GM23338 (cell line): ENCODE measurements at regions not wholly inside any gene's neighbourhood (a gene's known extent, or its start where the extent isn't known, plus 50 kb on each side); places are given as distances from the start of the nearest gene placed in this dataset.

Source experiments
- ATAC-seq: fragments of 200-7000 bp; cut with Tn5 transposase; 3 replicates; pipeline ENCODE4 v1.9.1; 2020
- DNase-seq: peaks from one replicate; pipeline ENCODE4 v3.0.0-alpha.2; 2015; ENCODE audit warnings: low spot score
- H2AFZ ChIP-seq: fragments of 200-600 bp; sonication (generic); 2 replicates; pipeline ENCODE4 v1.8.0; 2016; ENCODE audit warnings: antibody characterized with exemption, mild to moderate bottlenecking, moderate library complexity
- H3F3A ChIP-seq: fragments of 200-600 bp; sonication (generic); replicated peaks from 2 replicates; pipeline ENCODE4 v1.8.0; 2017; ENCODE audit warnings: antibody characterized with exemption, mixed run types, low read depth
- H3K27ac ChIP-seq: fragments of 200-600 bp; sonication (generic); 2 replicates; pipeline ENCODE4 v1.6.1; 2016; ENCODE audit warnings: low read depth
- H3K27me3 ChIP-seq: fragments of 200-600 bp; sonication (generic); 2 replicates; pipeline ENCODE4 v1.8.0; 2016; ENCODE audit warnings: mild to moderate bottlenecking, mixed run types, moderate library complexity; ENCODE audit not compliant: insufficient read depth
- H3K36me3 ChIP-seq: fragments of 200-600 bp; sonication (generic); 2 replicates; pipeline ENCODE4 v1.8.0; 2016; ENCODE audit warnings: mild to moderate bottlenecking; ENCODE audit not compliant: insufficient read depth
- H3K4me1 ChIP-seq: fragments of 200-600 bp; sonication (generic); 2 replicates; pipeline ENCODE4 v1.8.0; 2016; ENCODE audit warnings: mild to moderate bottlenecking, moderate library complexity; ENCODE audit not compliant: insufficient read depth
- H3K4me2 ChIP-seq: fragments of 200-600 bp; sonication (generic); 2 replicates; pipeline ENCODE4 v1.7.1; 2017; ENCODE audit warnings: mixed run types
- H3K4me3 ChIP-seq: fragments of 200-600 bp; sonication (generic); 2 replicates; pipeline ENCODE4 v1.6.1; 2016; ENCODE audit warnings: mixed run types
- H3K79me2 ChIP-seq: fragments of 200-600 bp; sonication (generic); replicated peaks from 2 replicates; pipeline ENCODE4 v1.8.0; 2017; ENCODE audit warnings: mild to moderate bottlenecking; ENCODE audit not compliant: insufficient read depth
- H3K9me2 ChIP-seq: fragments of 200-600 bp; sonication (generic); 2 replicates; pipeline ENCODE4 v1.8.0; 2017; ENCODE audit not compliant: insufficient read depth
- H4K20me1 ChIP-seq: fragments of 200-600 bp; sonication (generic); replicated peaks from 2 replicates; pipeline ENCODE4 v1.8.0; 2017; ENCODE audit warnings: mild to moderate bottlenecking; ENCODE audit not compliant: insufficient read depth
- H3K27ac Mint-ChIP-seq: 2 replicates; pipeline ENCODE4 v1.8.0; 2020; ENCODE audit warnings: inconsistent platforms, mild to moderate bottlenecking, moderate library complexity, mixed read lengths
- H3K27me3 Mint-ChIP-seq: 3 replicates; pipeline ENCODE4 v1.8.0; 2022; ENCODE audit warnings: low read depth, mild to moderate bottlenecking, moderate library complexity, mixed read lengths, inconsistent platforms; ENCODE audit not compliant: insufficient read depth, poor library complexity
- H3K36me3 Mint-ChIP-seq: 3 replicates; pipeline ENCODE4 v1.8.0; 2021; ENCODE audit warnings: low read depth, mild to moderate bottlenecking, inconsistent platforms, moderate library complexity, mixed read lengths
- H3K4me1 Mint-ChIP-seq: 3 replicates; pipeline ENCODE4 v1.8.0; 2020; ENCODE audit warnings: mild to moderate bottlenecking, inconsistent platforms, mixed read lengths
- H3K4me3 Mint-ChIP-seq: 3 replicates; pipeline ENCODE4 v1.8.0; 2021; ENCODE audit warnings: moderate library complexity, mild to moderate bottlenecking, inconsistent platforms, mixed read lengths
- H3K9me3 Mint-ChIP-seq: 3 replicates; pipeline ENCODE4 v1.8.0; 2020; ENCODE audit warnings: moderate library complexity, mild to moderate bottlenecking, inconsistent platforms, mixed read lengths
- CREB1 ChIP-seq: fragments of 250-450 bp; sonication (Bioruptor Pico); IDR thresholded peaks from 2 replicates; pipeline ENCODE4 v1.5.0; 2020; ENCODE audit warnings: low read depth, mild to moderate bottlenecking, moderate library complexity
- EZH2 ChIP-seq: fragments of 200-600 bp; sonication (generic); IDR thresholded peaks from one replicate; pipeline ENCODE4 v1.8.0; 2017; ENCODE audit warnings: antibody characterized with exemption, mild to moderate bottlenecking, low read depth; ENCODE audit not compliant: unreplicated experiment
- EZH2phosphoT487 ChIP-seq: fragments of 200-600 bp; sonication (generic); IDR thresholded peaks from one replicate; pipeline ENCODE4 v1.8.1; 2018; ENCODE audit warnings: antibody characterized with exemption; ENCODE audit not compliant: unreplicated experiment
- JUNB ChIP-seq: IDR thresholded peaks from one replicate; pipeline ENCODE4 v1.6.1; 2016; ENCODE audit warnings: antibody characterized with exemption; ENCODE audit not compliant: unreplicated experiment
- NANOG ChIP-seq: IDR thresholded peaks from 2 replicates; pipeline ENCODE4 v1.6.1; 2016; ENCODE audit warnings: antibody characterized with exemption, borderline replicate concordance
- POLR2AphosphoS5 ChIP-seq: IDR thresholded peaks from 2 replicates; pipeline ENCODE4 v1.6.1; 2016; ENCODE audit warnings: antibody characterized with exemption, low read depth
- STAT1 ChIP-seq: IDR thresholded peaks from one replicate; pipeline ENCODE4 v1.6.1; 2016; ENCODE audit warnings: antibody characterized with exemption; ENCODE audit not compliant: unreplicated experiment
- ZNF114 ChIP-seq: fragments of 250-450 bp; sonication (Bioruptor Pico); IDR thresholded peaks from 2 replicates; pipeline ENCODE4 v1.5.0; 2020; ENCODE audit warnings: mild to moderate bottlenecking, moderate library complexity
- ZNF331 ChIP-seq: fragments of 250-450 bp; sonication (Bioruptor Pico); IDR thresholded peaks from 2 replicates; pipeline ENCODE4 v1.5.0; 2020; ENCODE audit warnings: low read depth, mild to moderate bottlenecking, moderate library complexity
- TF ChIP-seq, protein P1 (sequence below): IDR thresholded peaks from one replicate; pipeline ENCODE4 v1.6.1; 2018; ENCODE audit warnings: antibody characterized with exemption; ENCODE audit not compliant: unreplicated experiment
- TF ChIP-seq, protein P2 (sequence below): fragments of 250-450 bp; sonication (Bioruptor Pico); IDR thresholded peaks from 2 replicates; pipeline ENCODE4 v1.5.0; 2020; ENCODE audit warnings: mild to moderate bottlenecking, moderate library complexity
- TF ChIP-seq, protein P3 (sequence below), 2 experiments: fragments of 200-600 bp in 1 of 2; sonication (generic) in 1 of 2; conservative IDR thresholded peaks; 2 replicates each; pipeline versions ENCODE4 v1.5.1 to v1.6.1; 2016 to 2017; ENCODE audit warnings: antibody characterized with exemption in 2 of 2, low read depth in 2 of 2, mild to moderate bottlenecking in 2 of 2, moderate library complexity in 1 of 2
- TF ChIP-seq, protein P4 (sequence below): IDR thresholded peaks from 2 replicates; pipeline ENCODE4 v1.6.1; 2016; ENCODE audit warnings: antibody characterized with exemption

DNA sequence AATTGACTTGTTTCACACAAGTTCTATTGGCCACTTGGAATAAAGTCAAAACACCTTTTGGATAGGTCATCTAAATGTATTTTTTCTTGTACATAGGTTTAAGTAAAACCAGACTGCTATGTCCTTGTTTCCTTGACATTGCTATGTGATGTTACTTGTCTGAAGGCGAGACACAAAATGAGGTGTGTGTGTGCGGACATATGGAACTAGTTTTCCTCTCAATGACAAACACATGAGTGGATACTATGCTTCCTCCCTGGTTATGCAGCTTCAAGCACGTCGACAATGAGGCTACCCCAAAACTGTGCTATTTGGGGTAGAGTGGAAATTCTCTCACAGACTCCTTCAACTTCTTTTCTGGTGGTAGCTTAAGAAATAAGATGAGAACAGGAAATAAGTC lies 276.8 kb downstream of the GAS1 start:
- H3K4me1 Mint-ChIP-seq = no peaks in the 10 kb centered on the region
- peaks cover 5% of the 10 kb centered on the region for H3K27me3 Mint-ChIP-seq

More for the DNA sequence above, 276.8 kb downstream of the GAS1 start:
- Histone ChIP-seq H2AFZ (no peak overlapping the region), H3K4me3 (no peak overlapping the region), H4K20me1 (no peaks in the 10 kb centered on the region), H3K4me2 (no peak overlapping the region), H3F3A (no peaks in the 10 kb centered on the region), H3K36me3 (no peaks in the 10 kb centered on the region), H3K27ac (no peak overlapping the region), H3K79me2 (no peaks in the 10 kb centered on the region), H3K9me2 (no peaks in the 10 kb centered on the region), H3K4me1 (no peaks in the 10 kb centered on the region), H3K27me3 (no peaks in the 10 kb centered on the region)
- DNase-seq (no peak), ATAC-seq (no peak)
- Mint-ChIP-seq H3K9me3 (0 out of 3 replicates have a peak, but pooled peaks cover 4% of the 10 kb centered on the region), H3K4me3 (no peak overlapping the region), H3K27ac (no peak overlapping the region), H3K36me3 (no peaks in the 10 kb centered on the region)
- TF ChIP-seq, protein P1, sequence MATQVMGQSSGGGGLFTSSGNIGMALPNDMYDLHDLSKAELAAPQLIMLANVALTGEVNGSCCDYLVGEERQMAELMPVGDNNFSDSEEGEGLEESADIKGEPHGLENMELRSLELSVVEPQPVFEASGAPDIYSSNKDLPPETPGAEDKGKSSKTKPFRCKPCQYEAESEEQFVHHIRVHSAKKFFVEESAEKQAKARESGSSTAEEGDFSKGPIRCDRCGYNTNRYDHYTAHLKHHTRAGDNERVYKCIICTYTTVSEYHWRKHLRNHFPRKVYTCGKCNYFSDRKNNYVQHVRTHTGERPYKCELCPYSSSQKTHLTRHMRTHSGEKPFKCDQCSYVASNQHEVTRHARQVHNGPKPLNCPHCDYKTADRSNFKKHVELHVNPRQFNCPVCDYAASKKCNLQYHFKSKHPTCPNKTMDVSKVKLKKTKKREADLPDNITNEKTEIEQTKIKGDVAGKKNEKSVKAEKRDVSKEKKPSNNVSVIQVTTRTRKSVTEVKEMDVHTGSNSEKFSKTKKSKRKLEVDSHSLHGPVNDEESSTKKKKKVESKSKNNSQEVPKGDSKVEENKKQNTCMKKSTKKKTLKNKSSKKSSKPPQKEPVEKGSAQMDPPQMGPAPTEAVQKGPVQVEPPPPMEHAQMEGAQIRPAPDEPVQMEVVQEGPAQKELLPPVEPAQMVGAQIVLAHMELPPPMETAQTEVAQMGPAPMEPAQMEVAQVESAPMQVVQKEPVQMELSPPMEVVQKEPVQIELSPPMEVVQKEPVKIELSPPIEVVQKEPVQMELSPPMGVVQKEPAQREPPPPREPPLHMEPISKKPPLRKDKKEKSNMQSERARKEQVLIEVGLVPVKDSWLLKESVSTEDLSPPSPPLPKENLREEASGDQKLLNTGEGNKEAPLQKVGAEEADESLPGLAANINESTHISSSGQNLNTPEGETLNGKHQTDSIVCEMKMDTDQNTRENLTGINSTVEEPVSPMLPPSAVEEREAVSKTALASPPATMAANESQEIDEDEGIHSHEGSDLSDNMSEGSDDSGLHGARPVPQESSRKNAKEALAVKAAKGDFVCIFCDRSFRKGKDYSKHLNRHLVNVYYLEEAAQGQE = no peak
- no peak for TF ChIP-seq NANOG
- no peak for TF ChIP-seq EZH2
- TF ChIP-seq, protein P2, sequence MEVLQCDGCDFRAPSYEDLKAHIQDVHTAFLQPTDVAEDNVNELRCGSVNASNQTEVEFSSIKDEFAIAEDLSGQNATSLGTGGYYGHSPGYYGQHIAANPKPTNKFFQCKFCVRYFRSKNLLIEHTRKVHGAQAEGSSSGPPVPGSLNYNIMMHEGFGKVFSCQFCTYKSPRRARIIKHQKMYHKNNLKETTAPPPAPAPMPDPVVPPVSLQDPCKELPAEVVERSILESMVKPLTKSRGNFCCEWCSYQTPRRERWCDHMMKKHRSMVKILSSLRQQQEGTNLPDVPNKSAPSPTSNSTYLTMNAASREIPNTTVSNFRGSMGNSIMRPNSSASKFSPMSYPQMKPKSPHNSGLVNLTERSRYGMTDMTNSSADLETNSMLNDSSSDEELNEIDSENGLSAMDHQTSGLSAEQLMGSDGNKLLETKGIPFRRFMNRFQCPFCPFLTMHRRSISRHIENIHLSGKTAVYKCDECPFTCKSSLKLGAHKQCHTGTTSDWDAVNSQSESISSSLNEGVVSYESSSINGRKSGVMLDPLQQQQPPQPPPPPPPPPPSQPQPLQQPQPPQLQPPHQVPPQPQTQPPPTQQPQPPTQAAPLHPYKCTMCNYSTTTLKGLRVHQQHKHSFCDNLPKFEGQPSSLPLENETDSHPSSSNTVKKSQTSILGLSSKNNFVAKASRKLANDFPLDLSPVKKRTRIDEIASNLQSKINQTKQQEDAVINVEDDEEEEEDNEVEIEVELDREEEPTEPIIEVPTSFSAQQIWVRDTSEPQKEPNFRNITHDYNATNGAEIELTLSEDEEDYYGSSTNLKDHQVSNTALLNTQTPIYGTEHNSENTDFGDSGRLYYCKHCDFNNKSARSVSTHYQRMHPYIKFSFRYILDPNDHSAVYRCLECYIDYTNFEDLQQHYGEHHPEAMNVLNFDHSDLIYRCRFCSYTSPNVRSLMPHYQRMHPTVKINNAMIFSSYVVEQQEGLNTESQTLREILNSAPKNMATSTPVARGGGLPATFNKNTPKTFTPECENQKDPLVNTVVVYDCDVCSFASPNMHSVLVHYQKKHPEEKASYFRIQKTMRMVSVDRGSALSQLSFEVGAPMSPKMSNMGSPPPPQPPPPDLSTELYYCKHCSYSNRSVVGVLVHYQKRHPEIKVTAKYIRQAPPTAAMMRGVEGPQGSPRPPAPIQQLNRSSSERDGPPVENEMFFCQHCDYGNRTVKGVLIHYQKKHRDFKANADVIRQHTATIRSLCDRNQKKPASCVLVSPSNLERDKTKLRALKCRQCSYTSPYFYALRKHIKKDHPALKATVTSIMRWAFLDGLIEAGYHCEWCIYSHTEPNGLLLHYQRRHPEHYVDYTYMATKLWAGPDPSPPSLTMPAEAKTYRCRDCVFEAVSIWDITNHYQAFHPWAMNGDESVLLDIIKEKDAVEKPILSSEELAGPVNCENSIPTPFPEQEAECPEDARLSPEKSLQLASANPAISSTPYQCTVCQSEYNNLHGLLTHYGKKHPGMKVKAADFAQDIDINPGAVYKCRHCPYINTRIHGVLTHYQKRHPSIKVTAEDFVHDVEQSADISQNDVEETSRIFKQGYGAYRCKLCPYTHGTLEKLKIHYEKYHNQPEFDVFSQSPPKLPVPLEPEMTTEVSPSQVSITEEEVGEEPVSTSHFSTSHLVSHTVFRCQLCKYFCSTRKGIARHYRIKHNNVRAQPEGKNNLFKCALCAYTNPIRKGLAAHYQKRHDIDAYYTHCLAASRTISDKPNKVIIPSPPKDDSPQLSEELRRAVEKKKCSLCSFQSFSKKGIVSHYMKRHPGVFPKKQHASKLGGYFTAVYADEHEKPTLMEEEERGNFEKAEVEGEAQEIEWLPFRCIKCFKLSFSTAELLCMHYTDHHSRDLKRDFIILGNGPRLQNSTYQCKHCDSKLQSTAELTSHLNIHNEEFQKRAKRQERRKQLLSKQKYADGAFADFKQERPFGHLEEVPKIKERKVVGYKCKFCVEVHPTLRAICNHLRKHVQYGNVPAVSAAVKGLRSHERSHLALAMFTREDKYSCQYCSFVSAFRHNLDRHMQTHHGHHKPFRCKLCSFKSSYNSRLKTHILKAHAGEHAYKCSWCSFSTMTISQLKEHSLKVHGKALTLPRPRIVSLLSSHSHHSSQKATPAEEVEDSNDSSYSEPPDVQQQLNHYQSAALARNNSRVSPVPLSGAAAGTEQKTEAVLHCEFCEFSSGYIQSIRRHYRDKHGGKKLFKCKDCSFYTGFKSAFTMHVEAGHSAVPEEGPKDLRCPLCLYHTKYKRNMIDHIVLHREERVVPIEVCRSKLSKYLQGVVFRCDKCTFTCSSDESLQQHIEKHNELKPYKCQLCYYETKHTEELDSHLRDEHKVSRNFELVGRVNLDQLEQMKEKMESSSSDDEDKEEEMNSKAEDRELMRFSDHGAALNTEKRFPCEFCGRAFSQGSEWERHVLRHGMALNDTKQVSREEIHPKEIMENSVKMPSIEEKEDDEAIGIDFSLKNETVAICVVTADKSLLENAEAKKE (CRISPR knock-in tag) = no peak
- TF ChIP-seq EZH2phosphoT487 = no peak
- no peak for TF ChIP-seq STAT1
- TF ChIP-seq POLR2AphosphoS5 = no peak
- no peak for TF ChIP-seq JUNB
- no peak for TF ChIP-seq ZNF331 (CRISPR knock-in tag)
- TF ChIP-seq, protein P3, sequence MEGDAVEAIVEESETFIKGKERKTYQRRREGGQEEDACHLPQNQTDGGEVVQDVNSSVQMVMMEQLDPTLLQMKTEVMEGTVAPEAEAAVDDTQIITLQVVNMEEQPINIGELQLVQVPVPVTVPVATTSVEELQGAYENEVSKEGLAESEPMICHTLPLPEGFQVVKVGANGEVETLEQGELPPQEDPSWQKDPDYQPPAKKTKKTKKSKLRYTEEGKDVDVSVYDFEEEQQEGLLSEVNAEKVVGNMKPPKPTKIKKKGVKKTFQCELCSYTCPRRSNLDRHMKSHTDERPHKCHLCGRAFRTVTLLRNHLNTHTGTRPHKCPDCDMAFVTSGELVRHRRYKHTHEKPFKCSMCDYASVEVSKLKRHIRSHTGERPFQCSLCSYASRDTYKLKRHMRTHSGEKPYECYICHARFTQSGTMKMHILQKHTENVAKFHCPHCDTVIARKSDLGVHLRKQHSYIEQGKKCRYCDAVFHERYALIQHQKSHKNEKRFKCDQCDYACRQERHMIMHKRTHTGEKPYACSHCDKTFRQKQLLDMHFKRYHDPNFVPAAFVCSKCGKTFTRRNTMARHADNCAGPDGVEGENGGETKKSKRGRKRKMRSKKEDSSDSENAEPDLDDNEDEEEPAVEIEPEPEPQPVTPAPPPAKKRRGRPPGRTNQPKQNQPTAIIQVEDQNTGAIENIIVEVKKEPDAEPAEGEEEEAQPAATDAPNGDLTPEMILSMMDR (conservative IDR thresholded peaks at IDR 0.05; ENCODE audit: low read depth in 2 of 2) = no peak
- no peak for TF ChIP-seq CREB1 (CRISPR knock-in tag)
- no peak for TF ChIP-seq ZNF114 (CRISPR knock-in tag)
- TF ChIP-seq, protein P4, sequence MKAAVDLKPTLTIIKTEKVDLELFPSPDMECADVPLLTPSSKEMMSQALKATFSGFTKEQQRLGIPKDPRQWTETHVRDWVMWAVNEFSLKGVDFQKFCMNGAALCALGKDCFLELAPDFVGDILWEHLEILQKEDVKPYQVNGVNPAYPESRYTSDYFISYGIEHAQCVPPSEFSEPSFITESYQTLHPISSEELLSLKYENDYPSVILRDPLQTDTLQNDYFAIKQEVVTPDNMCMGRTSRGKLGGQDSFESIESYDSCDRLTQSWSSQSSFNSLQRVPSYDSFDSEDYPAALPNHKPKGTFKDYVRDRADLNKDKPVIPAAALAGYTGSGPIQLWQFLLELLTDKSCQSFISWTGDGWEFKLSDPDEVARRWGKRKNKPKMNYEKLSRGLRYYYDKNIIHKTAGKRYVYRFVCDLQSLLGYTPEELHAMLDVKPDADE = no peak
